AG04450 (cell line): ENCODE measurements at regions not wholly inside any gene's neighbourhood (a gene's known extent, or its start where the extent isn't known, plus 50 kb on each side); places are given as distances from the start of the nearest gene placed in this dataset.
"Not testable (repeated sequence)": the region's sequence is repeated elsewhere in the genome, so short reads cannot be mapped to it uniquely, and the experiment has no call there.

ENCODE experiments used
- CTCF ChIA-PET: fragments of 300-600, 350-600 bp; formaldehyde crosslinking; extraction: SDS; loops from one replicate; lab custom pipeline; 2022; ENCODE audit warnings: antibody characterized with exemption, inconsistent platforms; lab: Charles Lee
- POLR2A ChIA-PET: fragments of 350-600 bp; formaldehyde crosslinking; extraction: SDS; loops from one replicate; lab custom pipeline; 2021; ENCODE audit warnings: antibody characterized with exemption, inconsistent platforms; lab: Yijun Ruan, JAX
- DNase-seq: peaks from one replicate; pipeline ENCODE4 v3.0.0-alpha.2; 2011; ENCODE audit warnings: low read depth, low spot score
- H3K27ac ChIP-seq: one replicate; pipeline ENCODE4 v1.5.1; 2012; ENCODE audit warnings: low read depth, low read length, control low read depth
- H3K27me3 ChIP-seq: one replicate; pipeline ENCODE4 v1.6.0; 2012; ENCODE audit warnings: low read length; ENCODE audit not compliant: control insufficient read depth, insufficient read depth
- H3K4me3 ChIP-seq: 2 replicates; pipeline ENCODE4 v1.5.1; 2011; ENCODE audit warnings: mild to moderate bottlenecking, low read depth, low read length, control low read depth
- H3K9me3 ChIP-seq: 2 replicates; pipeline ENCODE4 v1.5.1; 2012; ENCODE audit warnings: low read length; ENCODE audit not compliant: control insufficient read depth, insufficient read depth
- CTCF ChIP-seq: IDR thresholded peaks from 2 replicates; pipeline ENCODE4 v1.5.1; 2011; ENCODE audit warnings: low read depth, low read length, control low read depth, inconsistent platforms

DNA sequence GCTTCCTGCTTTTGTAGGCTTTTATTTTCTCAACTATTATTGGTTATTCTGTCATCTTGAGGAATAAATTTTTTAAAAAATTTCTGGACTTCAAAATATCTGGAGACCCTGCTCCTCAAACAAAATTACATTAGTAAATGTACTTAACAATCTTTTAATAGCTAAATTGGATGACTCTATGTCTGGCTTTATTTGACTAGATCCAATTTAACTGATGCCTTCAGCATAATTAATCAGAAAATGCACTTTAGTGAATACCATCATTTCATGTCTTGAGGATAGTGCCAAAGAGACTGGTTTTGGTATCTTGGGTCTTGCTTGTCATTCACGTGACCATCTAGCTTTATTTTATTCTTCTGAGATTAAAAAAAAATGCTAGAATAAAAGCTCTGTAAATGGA lies 1301.2 kb downstream of the JRKL start:
- H3K9me3 ChIP-seq: no peaks in the 10 kb centered on the region
- TF ChIP-seq CTCF: no peak
- H3K27me3 ChIP-seq: no peaks in the 10 kb centered on the region
- ChIA-PET POLR2A (no interaction called here), CTCF (no interaction called here)
- DNase-seq: no peak
- no peak overlapping the region for H3K27ac ChIP-seq
- no peak overlapping the region for H3K4me3 ChIP-seq

DNA sequence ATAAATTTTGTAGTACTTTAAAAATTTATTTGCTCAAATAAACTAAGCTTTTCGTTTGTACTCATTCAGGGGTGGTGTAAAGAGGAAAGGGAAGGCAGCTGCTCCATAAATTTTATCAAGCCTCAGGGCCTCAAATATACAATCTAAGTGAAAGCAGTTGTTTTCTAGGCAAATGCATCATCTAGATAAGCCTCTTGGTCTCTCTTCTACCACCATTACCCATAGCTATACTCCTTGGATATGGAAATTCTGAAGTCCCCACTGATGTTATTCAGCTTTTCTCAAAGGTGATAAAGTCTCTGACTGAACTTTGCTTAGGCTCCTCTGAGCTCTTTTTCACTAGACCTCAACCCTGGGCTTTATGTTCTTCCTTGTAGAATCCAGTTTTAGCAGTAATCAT lies 1313.1 kb downstream of the JRKL start:
- ChIA-PET CTCF (no interaction called here), POLR2A (no interaction called here)
- Histone ChIP-seq H3K9me3 (no peaks in the 10 kb centered on the region), H3K4me3 (no peak overlapping the region), H3K27me3 (no peaks in the 10 kb centered on the region), H3K27ac (no peak overlapping the region)
- no peak for DNase-seq
- no peak for TF ChIP-seq CTCF

DNA sequence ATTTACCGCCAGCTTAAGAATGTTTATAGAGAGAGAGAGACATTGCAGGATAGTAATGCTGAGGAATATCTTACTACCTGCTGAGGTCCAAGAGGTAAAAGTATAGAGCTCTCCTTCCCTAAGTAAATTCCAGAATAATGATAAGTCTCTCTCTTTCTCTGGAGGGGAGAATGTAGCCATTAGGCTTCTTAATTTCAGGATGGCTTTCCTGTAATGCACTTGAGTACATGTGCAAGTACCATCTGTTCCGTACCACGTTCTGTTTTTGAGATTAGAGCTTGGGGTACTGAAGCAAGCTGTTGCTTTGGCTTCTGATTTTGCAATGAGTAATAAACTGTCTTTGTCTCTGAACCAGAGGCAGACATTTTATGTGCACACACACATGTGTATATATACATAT lies 1314.0 kb downstream of the JRKL start:
- POLR2A ChIA-PET: no interaction called here
- Histone ChIP-seq H3K4me3 (no peak overlapping the region), H3K27me3 (no peaks in the 10 kb centered on the region), H3K27ac (no peak overlapping the region), H3K9me3 (no peaks in the 10 kb centered on the region)
- CTCF ChIA-PET: no interaction called here
- no peak for TF ChIP-seq CTCF
- no peak for DNase-seq

GRCh38 chr11:97705441-97705840 lies 1315.3 kb upstream of the CNTN5 start:
- H3K27me3 ChIP-seq, DNase-seq, POLR2A ChIA-PET, H3K4me3 ChIP-seq, H3K9me3 ChIP-seq, H3K27ac ChIP-seq, CTCF ChIA-PET: not testable (repeated sequence)

DNA sequence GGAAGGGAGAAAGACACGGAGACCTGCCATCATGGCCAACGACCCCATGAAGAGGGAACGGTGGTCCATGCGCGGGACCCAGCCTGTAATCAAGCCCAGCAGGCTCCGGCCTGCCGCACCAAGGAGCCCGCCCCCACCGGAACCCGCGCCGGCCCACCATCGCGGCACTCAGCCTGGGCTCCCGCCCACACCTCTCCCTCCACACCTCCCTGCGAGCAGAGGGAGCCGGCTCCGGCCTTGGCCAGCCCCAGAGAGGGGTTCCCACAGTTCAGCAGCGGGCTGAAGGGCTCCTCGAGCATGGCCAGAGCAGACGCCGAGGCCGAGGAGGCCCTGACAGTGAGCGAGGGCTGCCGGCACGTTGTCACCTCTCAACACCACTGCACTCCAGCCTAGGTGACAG lies 1302.8 kb upstream of the CNTN5 start:
- H3K27me3 ChIP-seq: no peaks in the 10 kb centered on the region
- no peak for TF ChIP-seq CTCF
- no peak overlapping the region for H3K27ac ChIP-seq
- ChIA-PET POLR2A (no interaction called here), CTCF (no interaction called here)
- no peak overlapping the region for H3K4me3 ChIP-seq
- DNase-seq: no peak
- peaks cover 9% of the 10 kb centered on the region for H3K9me3 ChIP-seq

- TF ChIP-seq CTCF: no peak
- H3K27me3 ChIP-seq: no peaks in the 10 kb centered on the region
- peaks cover 9% of the 10 kb centered on the region for H3K9me3 ChIP-seq
- H3K4me3 ChIP-seq: no peak overlapping the region
- POLR2A ChIA-PET: no interaction called here
- DNase-seq: peak; percentile 81
- H3K27ac ChIP-seq: peak overlapping the region; percentile 66
- CTCF ChIA-PET: no interaction called here
Observed at GRCh38 chr11:97722065-97722464, 1298.7 kb upstream of the CNTN5 start.
